GM23338 (cell line): ENCODE measurements at regions not wholly inside any gene's neighbourhood (a gene's known extent, or its start where the extent isn't known, plus 50 kb on each side); places are given as distances from the start of the nearest gene placed in this dataset.
"Not testable (repeated sequence)": the region's sequence is repeated elsewhere in the genome, so short reads cannot be mapped to it uniquely, and the experiment has no call there.

Experiments used
- ATAC-seq: fragments of 200-7000 bp; cut with Tn5 transposase; 3 replicates; pipeline ENCODE4 v1.9.1; 2020
- DNase-seq: peaks from one replicate; pipeline ENCODE4 v3.0.0-alpha.2; 2015; ENCODE audit warnings: low spot score
- H2AFZ ChIP-seq: fragments of 200-600 bp; sonication (generic); 2 replicates; pipeline ENCODE4 v1.8.0; 2016; ENCODE audit warnings: antibody characterized with exemption, mild to moderate bottlenecking, moderate library complexity
- H3F3A ChIP-seq: fragments of 200-600 bp; sonication (generic); replicated peaks from 2 replicates; pipeline ENCODE4 v1.8.0; 2017; ENCODE audit warnings: antibody characterized with exemption, mixed run types, low read depth
- H3K27ac ChIP-seq: fragments of 200-600 bp; sonication (generic); 2 replicates; pipeline ENCODE4 v1.6.1; 2016; ENCODE audit warnings: low read depth
- H3K27me3 ChIP-seq: fragments of 200-600 bp; sonication (generic); 2 replicates; pipeline ENCODE4 v1.8.0; 2016; ENCODE audit warnings: mild to moderate bottlenecking, mixed run types, moderate library complexity; ENCODE audit not compliant: insufficient read depth
- H3K36me3 ChIP-seq: fragments of 200-600 bp; sonication (generic); 2 replicates; pipeline ENCODE4 v1.8.0; 2016; ENCODE audit warnings: mild to moderate bottlenecking; ENCODE audit not compliant: insufficient read depth
- H3K4me1 ChIP-seq: fragments of 200-600 bp; sonication (generic); 2 replicates; pipeline ENCODE4 v1.8.0; 2016; ENCODE audit warnings: mild to moderate bottlenecking, moderate library complexity; ENCODE audit not compliant: insufficient read depth
- H3K4me2 ChIP-seq: fragments of 200-600 bp; sonication (generic); 2 replicates; pipeline ENCODE4 v1.7.1; 2017; ENCODE audit warnings: mixed run types
- H3K4me3 ChIP-seq: fragments of 200-600 bp; sonication (generic); 2 replicates; pipeline ENCODE4 v1.6.1; 2016; ENCODE audit warnings: mixed run types
- H3K79me2 ChIP-seq: fragments of 200-600 bp; sonication (generic); replicated peaks from 2 replicates; pipeline ENCODE4 v1.8.0; 2017; ENCODE audit warnings: mild to moderate bottlenecking; ENCODE audit not compliant: insufficient read depth
- H3K9me2 ChIP-seq: fragments of 200-600 bp; sonication (generic); 2 replicates; pipeline ENCODE4 v1.8.0; 2017; ENCODE audit not compliant: insufficient read depth
- H4K20me1 ChIP-seq: fragments of 200-600 bp; sonication (generic); replicated peaks from 2 replicates; pipeline ENCODE4 v1.8.0; 2017; ENCODE audit warnings: mild to moderate bottlenecking; ENCODE audit not compliant: insufficient read depth
- H3K27ac Mint-ChIP-seq: 2 replicates; pipeline ENCODE4 v1.8.0; 2020; ENCODE audit warnings: inconsistent platforms, mild to moderate bottlenecking, moderate library complexity, mixed read lengths
- H3K27me3 Mint-ChIP-seq: 3 replicates; pipeline ENCODE4 v1.8.0; 2022; ENCODE audit warnings: low read depth, mild to moderate bottlenecking, moderate library complexity, mixed read lengths, inconsistent platforms; ENCODE audit not compliant: insufficient read depth, poor library complexity
- H3K36me3 Mint-ChIP-seq: 3 replicates; pipeline ENCODE4 v1.8.0; 2021; ENCODE audit warnings: low read depth, mild to moderate bottlenecking, inconsistent platforms, moderate library complexity, mixed read lengths
- H3K4me1 Mint-ChIP-seq: 3 replicates; pipeline ENCODE4 v1.8.0; 2020; ENCODE audit warnings: mild to moderate bottlenecking, inconsistent platforms, mixed read lengths
- H3K4me3 Mint-ChIP-seq: 3 replicates; pipeline ENCODE4 v1.8.0; 2021; ENCODE audit warnings: moderate library complexity, mild to moderate bottlenecking, inconsistent platforms, mixed read lengths
- H3K9me3 Mint-ChIP-seq: 3 replicates; pipeline ENCODE4 v1.8.0; 2020; ENCODE audit warnings: moderate library complexity, mild to moderate bottlenecking, inconsistent platforms, mixed read lengths
- EZH2phosphoT487 ChIP-seq: fragments of 200-600 bp; sonication (generic); IDR thresholded peaks from one replicate; pipeline ENCODE4 v1.8.1; 2018; ENCODE audit warnings: antibody characterized with exemption; ENCODE audit not compliant: unreplicated experiment
- NANOG ChIP-seq: IDR thresholded peaks from 2 replicates; pipeline ENCODE4 v1.6.1; 2016; ENCODE audit warnings: antibody characterized with exemption, borderline replicate concordance
- POLR2AphosphoS5 ChIP-seq: IDR thresholded peaks from 2 replicates; pipeline ENCODE4 v1.6.1; 2016; ENCODE audit warnings: antibody characterized with exemption, low read depth
- STAT1 ChIP-seq: IDR thresholded peaks from one replicate; pipeline ENCODE4 v1.6.1; 2016; ENCODE audit warnings: antibody characterized with exemption; ENCODE audit not compliant: unreplicated experiment
- ZNF114 ChIP-seq: fragments of 250-450 bp; sonication (Bioruptor Pico); IDR thresholded peaks from 2 replicates; pipeline ENCODE4 v1.5.0; 2020; ENCODE audit warnings: mild to moderate bottlenecking, moderate library complexity
- ZNF331 ChIP-seq: fragments of 250-450 bp; sonication (Bioruptor Pico); IDR thresholded peaks from 2 replicates; pipeline ENCODE4 v1.5.0; 2020; ENCODE audit warnings: low read depth, mild to moderate bottlenecking, moderate library complexity
- TF ChIP-seq, protein P1 (sequence below), 2 experiments: fragments of 200-600 bp in 1 of 2; sonication (generic) in 1 of 2; conservative IDR thresholded peaks; 2 replicates each; pipeline versions ENCODE4 v1.5.1 to v1.6.1; 2016 to 2017; ENCODE audit warnings: antibody characterized with exemption in 2 of 2, low read depth in 2 of 2, mild to moderate bottlenecking in 2 of 2, moderate library complexity in 1 of 2

DNA sequence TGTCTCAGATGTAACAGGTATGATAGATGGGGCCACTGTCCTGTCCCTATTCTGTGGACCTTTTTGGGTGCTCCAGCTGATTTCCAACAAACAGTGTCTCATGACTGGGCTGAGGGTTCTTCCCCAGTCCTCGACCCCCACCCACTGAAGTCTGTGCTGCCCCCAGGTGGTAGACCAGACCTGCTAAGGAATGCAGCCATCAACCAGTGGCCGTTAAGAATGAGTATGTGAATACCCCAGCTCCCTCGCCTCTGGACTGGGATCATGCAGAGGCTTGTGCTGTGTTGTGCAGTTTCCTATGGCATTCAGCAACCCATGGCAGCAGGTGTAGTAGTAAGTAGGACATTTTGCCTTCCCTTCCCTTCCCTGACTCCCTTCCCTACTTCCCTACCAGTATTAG lies 183.1 kb upstream of the KAZN start:
- peaks cover 6% of the 10 kb centered on the region for H3K9me3 Mint-ChIP-seq
- Histone ChIP-seq H3K4me3 (no peak overlapping the region), H2AFZ (0 out of 2 replicates have a peak overlapping the region, but pooled peaks have one; percentile 63), H3K4me1 (no peaks in the 10 kb centered on the region), H3K4me2 (no peak overlapping the region), H3K9me2 (no peaks in the 10 kb centered on the region), H3K27ac (no peak overlapping the region), H3K79me2 (no peaks in the 10 kb centered on the region), H4K20me1 (no peaks in the 10 kb centered on the region), H3K27me3 (no peaks in the 10 kb centered on the region), H3K36me3 (no peaks in the 10 kb centered on the region), H3F3A (no peaks in the 10 kb centered on the region)
- H3K27ac Mint-ChIP-seq, result no peak overlapping the region
- H3K36me3 Mint-ChIP-seq, result peaks cover 6% of the 10 kb centered on the region
- ATAC-seq (peak; percentile 93), DNase-seq (peak; percentile 80)
- H3K4me1 Mint-ChIP-seq, result peaks cover 4% of the 10 kb centered on the region; the same call in 2 of the 3 replicates
- TF ChIP-seq, protein P1, sequence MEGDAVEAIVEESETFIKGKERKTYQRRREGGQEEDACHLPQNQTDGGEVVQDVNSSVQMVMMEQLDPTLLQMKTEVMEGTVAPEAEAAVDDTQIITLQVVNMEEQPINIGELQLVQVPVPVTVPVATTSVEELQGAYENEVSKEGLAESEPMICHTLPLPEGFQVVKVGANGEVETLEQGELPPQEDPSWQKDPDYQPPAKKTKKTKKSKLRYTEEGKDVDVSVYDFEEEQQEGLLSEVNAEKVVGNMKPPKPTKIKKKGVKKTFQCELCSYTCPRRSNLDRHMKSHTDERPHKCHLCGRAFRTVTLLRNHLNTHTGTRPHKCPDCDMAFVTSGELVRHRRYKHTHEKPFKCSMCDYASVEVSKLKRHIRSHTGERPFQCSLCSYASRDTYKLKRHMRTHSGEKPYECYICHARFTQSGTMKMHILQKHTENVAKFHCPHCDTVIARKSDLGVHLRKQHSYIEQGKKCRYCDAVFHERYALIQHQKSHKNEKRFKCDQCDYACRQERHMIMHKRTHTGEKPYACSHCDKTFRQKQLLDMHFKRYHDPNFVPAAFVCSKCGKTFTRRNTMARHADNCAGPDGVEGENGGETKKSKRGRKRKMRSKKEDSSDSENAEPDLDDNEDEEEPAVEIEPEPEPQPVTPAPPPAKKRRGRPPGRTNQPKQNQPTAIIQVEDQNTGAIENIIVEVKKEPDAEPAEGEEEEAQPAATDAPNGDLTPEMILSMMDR (conservative IDR thresholded peaks at IDR 0.05; ENCODE audit: low read depth in 2 of 2), result peak; percentile 56 to 86
- TF ChIP-seq NANOG (no peak), ZNF114 (no peak)
- H3K27me3 Mint-ChIP-seq, result peaks cover 3% of the 10 kb centered on the region
- H3K4me3 Mint-ChIP-seq, result no peak overlapping the region

DNA sequence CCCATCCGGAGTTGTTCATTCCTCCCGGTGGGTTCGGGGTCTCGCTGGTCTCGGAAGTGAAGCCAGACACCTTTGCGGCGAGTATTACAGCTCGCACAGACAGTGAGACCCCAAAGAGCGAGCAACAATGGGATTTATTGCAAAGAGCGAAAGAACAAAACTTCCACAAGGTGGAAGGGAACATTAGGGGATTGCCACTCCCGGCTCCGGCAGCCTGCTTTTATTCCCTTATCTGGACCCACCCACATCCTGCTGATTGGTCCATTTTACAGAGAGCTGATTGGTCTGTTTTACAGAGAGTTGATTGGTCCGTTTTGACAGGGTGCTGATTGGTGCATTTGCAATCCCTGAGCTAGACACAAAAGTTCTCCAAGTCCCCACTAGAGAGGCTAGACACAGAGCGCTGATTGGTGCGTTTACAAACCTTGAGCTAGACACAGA lies 178.7 kb upstream of the KAZN start:
- not testable (repeated sequence) for H3K4me3 ChIP-seq, H3K4me3 Mint-ChIP-seq, H3F3A ChIP-seq

DNA sequence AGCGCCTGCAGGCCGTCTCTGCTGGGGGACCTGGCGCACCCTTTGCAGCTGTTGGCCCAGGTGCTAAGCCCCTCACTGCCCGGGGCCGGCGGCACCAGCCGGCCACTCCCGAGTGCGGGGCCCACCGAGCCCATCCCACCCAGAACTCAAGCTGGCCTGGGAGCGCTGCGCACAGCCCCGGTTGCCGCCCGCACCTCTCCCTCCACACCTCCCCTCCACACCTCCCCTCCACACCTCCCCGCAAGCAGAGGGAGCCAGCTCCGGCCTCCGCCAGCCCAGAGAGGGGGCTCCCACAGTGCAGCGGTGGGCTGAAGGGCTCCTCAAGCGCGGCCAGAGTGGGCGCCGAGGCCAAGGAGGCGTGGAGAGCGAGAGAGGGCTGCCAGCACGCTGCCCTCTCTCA lies 177.8 kb upstream of the KAZN start:
- Histone ChIP-seq H3K27me3 (no peaks in the 10 kb centered on the region), H3F3A (no peaks in the 10 kb centered on the region), H3K4me1 (no peaks in the 10 kb centered on the region), H3K4me2 (no peak overlapping the region), H3K4me3 (no peak overlapping the region), H3K27ac (no peak overlapping the region), H3K79me2 (no peaks in the 10 kb centered on the region), H3K9me2 (0 out of 2 replicates have a peak, but pooled peaks cover 6% of the 10 kb centered on the region), H4K20me1 (no peaks in the 10 kb centered on the region), H3K36me3 (no peaks in the 10 kb centered on the region), H2AFZ (no peak overlapping the region)
- Mint-ChIP-seq H3K4me3 (no peak overlapping the region), H3K36me3 (peaks cover 9% of the 10 kb centered on the region), H3K4me1 (peaks cover 1% of the 10 kb centered on the region; the same call in 2 of the 3 replicates), H3K9me3 (peaks cover 11% of the 10 kb centered on the region), H3K27ac (no peak overlapping the region), H3K27me3 (peaks cover 3% of the 10 kb centered on the region)
- ATAC-seq (no peak), DNase-seq (no peak)
- TF ChIP-seq POLR2AphosphoS5, result no peak
- TF ChIP-seq EZH2phosphoT487, result no peak
- TF ChIP-seq STAT1, result no peak
- no peak for TF ChIP-seq ZNF331 (CRISPR knock-in tag)

More for the DNA sequence above, 178.7 kb upstream of the KAZN start:
- H3K9me2 ChIP-seq, H3K4me2 ChIP-seq, H3K27ac ChIP-seq, H3K36me3 ChIP-seq, H3K4me1 ChIP-seq, H3K27ac Mint-ChIP-seq, H3K36me3 Mint-ChIP-seq, H3K27me3 Mint-ChIP-seq, H3K27me3 ChIP-seq, ATAC-seq, DNase-seq, H3K79me2 ChIP-seq, H3K4me1 Mint-ChIP-seq, H4K20me1 ChIP-seq, H2AFZ ChIP-seq: not testable (repeated sequence)
- peaks cover 11% of the 10 kb centered on the region for H3K9me3 Mint-ChIP-seq
